ENCODE measurements at regions not wholly inside any gene's neighbourhood (a gene's known extent, or its start where the extent isn't known, plus 50 kb on each side); places are given as distances from the start of the nearest gene placed in this dataset.

DNA sequence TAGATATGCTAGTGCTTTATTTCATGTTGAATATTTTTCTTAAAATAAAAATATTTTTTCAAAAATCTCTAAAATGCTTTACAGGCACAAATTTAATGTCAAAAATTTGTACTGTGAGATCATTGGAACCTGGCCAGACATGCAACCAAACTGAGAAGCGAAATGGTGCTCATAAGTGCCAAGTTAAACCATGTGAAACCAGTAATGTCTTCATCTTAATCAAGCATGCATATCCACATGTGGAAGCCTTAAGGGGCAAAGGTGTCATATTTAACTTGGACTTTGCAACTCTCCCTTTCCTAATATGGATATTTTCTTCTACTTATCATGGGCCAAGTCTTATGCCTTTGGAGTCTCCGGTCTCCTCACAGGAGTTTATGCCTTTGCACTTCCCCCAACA, 208.9 kb upstream of the COL8A1 start:
- H3K4me3 ChIP-seq = no peak overlapping the region
- no peak overlapping the region for H3K27ac ChIP-seq
- intact Hi-C loops (cut with DNase I) = no loop called here
- WGBS, 2 donors = 61 to 66% methylated on average over 2 of the region's 2 CpGs
- no peaks in the 10 kb centered on the region for H3K4me1 ChIP-seq
- H3K9me3 ChIP-seq = no peaks in the 10 kb centered on the region
- H3K36me3 ChIP-seq = no peaks in the 10 kb centered on the region
- DNase-seq = no peak
- no peaks in the 10 kb centered on the region for H3K27me3 ChIP-seq
- TF ChIP-seq, protein P1, sequence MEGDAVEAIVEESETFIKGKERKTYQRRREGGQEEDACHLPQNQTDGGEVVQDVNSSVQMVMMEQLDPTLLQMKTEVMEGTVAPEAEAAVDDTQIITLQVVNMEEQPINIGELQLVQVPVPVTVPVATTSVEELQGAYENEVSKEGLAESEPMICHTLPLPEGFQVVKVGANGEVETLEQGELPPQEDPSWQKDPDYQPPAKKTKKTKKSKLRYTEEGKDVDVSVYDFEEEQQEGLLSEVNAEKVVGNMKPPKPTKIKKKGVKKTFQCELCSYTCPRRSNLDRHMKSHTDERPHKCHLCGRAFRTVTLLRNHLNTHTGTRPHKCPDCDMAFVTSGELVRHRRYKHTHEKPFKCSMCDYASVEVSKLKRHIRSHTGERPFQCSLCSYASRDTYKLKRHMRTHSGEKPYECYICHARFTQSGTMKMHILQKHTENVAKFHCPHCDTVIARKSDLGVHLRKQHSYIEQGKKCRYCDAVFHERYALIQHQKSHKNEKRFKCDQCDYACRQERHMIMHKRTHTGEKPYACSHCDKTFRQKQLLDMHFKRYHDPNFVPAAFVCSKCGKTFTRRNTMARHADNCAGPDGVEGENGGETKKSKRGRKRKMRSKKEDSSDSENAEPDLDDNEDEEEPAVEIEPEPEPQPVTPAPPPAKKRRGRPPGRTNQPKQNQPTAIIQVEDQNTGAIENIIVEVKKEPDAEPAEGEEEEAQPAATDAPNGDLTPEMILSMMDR (IDR thresholded peaks at IDR 0.05) = no peak
- no peak for ATAC-seq

DNA sequence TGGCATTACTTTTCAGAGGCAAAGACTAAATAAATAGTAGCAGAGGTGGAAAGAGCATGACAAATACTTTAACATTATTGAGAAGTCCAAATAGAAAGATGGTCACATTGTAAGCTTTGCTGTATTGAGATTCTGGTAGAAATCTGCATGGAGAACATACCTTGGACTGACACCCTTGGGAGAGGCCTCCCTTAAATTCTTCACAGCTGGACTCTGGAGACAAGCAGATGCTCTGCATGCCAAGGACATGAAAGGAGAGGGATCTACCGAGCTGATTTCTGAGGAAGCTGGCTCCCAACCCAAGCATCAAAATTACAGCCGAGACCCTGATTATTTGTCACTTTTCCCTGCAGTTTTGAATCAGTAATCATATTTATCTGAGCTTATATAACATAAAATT, 212.5 kb upstream of the COL8A1 start:
- Histone ChIP-seq H3K4me1 (no peaks in the 10 kb centered on the region), H3K9me3 (no peaks in the 10 kb centered on the region), H3K4me3 (no peak overlapping the region), H3K27me3 (no peaks in the 10 kb centered on the region), H3K27ac (no peak overlapping the region), H3K36me3 (no peaks in the 10 kb centered on the region)
- TF ChIP-seq, protein P1 (IDR thresholded peaks at IDR 0.05) = no peak
- intact Hi-C loops (cut with DNase I) = no loop called here
- 53% methylated on average over 2 of the region's 2 CpGs for WGBS, 2 donors
- DNase-seq (no peak), ATAC-seq (no peak)

DNA sequence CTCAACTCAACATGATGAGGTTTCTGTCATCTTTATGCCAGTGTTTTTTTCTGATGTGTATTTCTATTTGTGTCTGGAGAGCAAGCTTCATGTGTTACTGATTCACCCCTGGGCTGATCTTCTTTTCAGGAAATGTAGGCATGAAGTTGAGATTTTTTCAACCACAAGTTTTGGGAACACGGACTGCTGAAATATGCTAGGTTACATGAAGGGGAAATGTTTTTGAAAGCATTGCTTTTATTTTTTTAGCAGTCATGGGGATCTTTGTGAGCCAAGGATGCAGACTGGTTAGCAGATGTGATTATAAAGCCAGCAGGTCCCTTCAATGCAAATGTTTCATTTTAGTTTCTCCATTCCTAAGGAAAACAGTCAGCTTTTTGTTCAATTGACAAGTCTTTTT, 219.3 kb upstream of the COL8A1 start:
- TF ChIP-seq, protein P1 (IDR thresholded peaks at IDR 0.05) = no peak
- ATAC-seq (peak in 2 of 8 donors; percentile 4 to 12), DNase-seq (no peak)
- Histone ChIP-seq H3K27me3 (no peaks in the 10 kb centered on the region), H3K36me3 (no peaks in the 10 kb centered on the region), H3K4me3 (no peak overlapping the region), H3K27ac (peak overlapping the region in 1 of 10 donors; percentile 33), H3K4me1 (peaks cover 0 to 8% (median 0%) of the 10 kb centered on the region in 9 donors), H3K9me3 (no peaks in the 10 kb centered on the region)
- intact Hi-C loops (cut with DNase I) = no loop called here
- WGBS, 2 donors = 33 to 62% methylated on average over 1 of the region's 1 CpG

DNA sequence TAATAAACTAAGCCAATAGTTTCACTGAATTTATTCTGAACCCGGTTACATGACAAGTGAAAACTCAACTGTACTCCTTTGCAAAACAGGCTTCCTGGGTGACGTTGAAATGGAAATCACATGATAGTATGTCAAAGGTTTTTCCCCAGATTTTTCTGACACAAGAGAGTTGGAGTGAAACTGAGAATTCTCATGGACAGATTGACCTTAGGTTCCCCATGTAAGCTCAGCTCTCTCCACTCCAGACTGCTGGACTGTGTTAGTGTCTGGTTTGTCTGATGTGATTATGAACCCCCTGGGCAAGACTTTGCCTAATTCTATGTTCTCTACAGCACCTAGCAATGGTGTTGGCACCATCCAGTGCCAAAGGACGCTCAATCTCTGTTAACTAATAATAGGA, 219.7 kb upstream of the COL8A1 start:
- TF ChIP-seq, protein P1 (IDR thresholded peaks at IDR 0.05) = no peak
- no peaks in the 10 kb centered on the region for H3K9me3 ChIP-seq
- 69 to 70% methylated on average over 3 of the region's 3 CpGs for WGBS, 2 donors
- intact Hi-C loops (cut with DNase I) = no loop called here
- H3K36me3 ChIP-seq = no peaks in the 10 kb centered on the region
- H3K4me3 ChIP-seq = no peak overlapping the region
- H3K27me3 ChIP-seq = no peaks in the 10 kb centered on the region
- no peak for DNase-seq
- peak overlapping the region in 1 of 10 donors; percentile 33 for H3K27ac ChIP-seq
- peaks cover 0 to 8% (median 0%) of the 10 kb centered on the region in 9 donors for H3K4me1 ChIP-seq
- ATAC-seq = peak in 2 of 8 donors; percentile 22 to 37

Measured in heart right ventricle (tissue), 16 donors.